ENCODE measurements at regions not wholly inside any gene's neighbourhood (a gene's known extent, or its start where the extent isn't known, plus 50 kb on each side); places are given as distances from the start of the nearest gene placed in this dataset.

DNA sequence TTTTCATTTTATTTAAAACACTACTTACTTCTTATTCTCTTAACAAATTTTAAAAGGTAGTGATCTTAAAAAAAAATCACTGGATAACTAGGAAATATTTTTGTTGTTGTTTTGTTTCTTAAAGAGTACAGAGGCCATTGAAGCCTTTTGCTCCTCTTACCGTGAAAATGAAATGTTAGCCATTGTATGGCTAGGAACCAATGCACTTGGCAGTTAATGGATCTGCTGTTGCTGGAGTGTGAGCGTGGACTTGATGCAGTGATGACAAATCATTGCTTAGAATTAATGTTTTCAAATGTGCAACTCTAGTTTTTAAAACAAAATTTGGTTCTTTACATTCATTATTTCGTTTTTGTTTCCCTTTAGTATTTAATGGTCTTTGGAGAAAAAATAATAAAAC is 162.3 kb downstream of the HAUS1 start:
- TF ChIP-seq POLR2A (IDR thresholded peaks at IDR 0.05; ENCODE audit: extremely low read depth, insufficient read length): no peak
- TF ChIP-seq, protein P1, sequence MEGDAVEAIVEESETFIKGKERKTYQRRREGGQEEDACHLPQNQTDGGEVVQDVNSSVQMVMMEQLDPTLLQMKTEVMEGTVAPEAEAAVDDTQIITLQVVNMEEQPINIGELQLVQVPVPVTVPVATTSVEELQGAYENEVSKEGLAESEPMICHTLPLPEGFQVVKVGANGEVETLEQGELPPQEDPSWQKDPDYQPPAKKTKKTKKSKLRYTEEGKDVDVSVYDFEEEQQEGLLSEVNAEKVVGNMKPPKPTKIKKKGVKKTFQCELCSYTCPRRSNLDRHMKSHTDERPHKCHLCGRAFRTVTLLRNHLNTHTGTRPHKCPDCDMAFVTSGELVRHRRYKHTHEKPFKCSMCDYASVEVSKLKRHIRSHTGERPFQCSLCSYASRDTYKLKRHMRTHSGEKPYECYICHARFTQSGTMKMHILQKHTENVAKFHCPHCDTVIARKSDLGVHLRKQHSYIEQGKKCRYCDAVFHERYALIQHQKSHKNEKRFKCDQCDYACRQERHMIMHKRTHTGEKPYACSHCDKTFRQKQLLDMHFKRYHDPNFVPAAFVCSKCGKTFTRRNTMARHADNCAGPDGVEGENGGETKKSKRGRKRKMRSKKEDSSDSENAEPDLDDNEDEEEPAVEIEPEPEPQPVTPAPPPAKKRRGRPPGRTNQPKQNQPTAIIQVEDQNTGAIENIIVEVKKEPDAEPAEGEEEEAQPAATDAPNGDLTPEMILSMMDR (IDR thresholded peaks at IDR 0.05; ENCODE audit: low read depth, low read length): no peak
- TF ChIP-seq, protein P2, sequence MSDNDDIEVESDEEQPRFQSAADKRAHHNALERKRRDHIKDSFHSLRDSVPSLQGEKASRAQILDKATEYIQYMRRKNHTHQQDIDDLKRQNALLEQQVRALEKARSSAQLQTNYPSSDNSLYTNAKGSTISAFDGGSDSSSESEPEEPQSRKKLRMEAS (IDR thresholded peaks at IDR 0.05; ENCODE audit: low read depth, low read length): no peak
